ENCODE measurements at regions not wholly inside any gene's neighbourhood (a gene's known extent, or its start where the extent isn't known, plus 50 kb on each side); places are given as distances from the start of the nearest gene placed in this dataset.

DNA sequence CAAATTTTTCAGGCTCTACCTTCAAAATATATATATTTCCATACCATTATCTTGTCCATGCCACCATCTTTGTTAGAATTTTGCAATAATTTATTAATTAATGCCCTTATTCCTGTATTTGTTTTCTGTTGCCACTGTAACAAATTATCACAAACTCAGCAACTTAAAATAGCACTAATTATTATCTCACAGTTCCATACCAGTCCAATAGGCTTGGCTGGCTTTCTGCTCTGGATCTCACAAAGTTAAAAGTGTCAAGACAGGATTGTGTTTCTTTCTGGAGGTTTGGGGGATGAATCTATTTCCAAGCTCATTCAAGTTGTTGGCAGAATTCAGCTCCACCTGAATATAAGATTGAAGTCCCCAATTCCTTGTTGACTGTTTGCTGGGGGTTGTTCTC is 58.6 kb upstream of the SLC38A4 start:
- no peak for DNase-seq

DNA sequence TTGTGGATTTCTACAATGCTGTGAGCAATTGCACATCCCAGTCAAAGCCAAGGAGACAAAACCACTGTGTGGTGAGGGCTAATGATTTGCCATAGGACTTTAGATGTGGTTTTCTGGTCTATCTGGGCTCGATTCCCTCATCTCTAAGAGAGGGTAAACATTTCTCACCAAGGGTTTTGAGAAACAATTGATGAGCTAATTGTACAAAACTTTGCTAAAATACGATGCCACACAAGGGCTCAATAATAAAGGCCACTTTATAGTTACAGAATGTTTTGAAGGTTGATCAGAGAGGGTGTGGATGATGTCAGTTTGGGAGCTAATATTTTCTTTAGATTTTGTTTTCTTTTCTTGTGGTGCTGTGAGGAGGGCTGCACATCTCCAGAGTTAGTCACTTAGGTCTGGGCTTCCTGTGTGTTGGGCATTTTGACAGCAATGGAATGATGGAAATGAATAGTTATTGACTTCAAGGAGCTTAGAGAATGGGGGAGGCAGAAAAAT is 60.8 kb upstream of the SLC38A4 start:
- DNase-seq, result peak; percentile 89

DNA sequence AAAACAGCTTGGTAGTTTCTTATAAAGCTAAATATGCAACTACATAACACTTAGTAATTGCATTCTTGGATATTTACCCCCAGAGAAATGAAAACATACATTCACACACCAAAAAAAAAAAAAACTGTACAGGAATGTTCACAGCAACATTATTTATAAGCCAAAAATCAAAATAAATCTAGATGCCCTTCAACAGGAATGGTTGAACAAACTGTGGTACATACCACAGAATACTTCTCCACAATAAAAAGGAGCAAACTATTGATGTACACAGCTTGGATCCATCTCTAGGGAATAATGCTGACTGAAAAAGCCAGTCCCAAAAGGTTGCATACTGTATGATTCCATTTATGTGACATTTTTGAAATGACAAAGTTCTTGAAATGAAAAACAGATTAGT is 62.1 kb upstream of the SLC38A4 start:
- DNase-seq, result peak; percentile 36

DNA sequence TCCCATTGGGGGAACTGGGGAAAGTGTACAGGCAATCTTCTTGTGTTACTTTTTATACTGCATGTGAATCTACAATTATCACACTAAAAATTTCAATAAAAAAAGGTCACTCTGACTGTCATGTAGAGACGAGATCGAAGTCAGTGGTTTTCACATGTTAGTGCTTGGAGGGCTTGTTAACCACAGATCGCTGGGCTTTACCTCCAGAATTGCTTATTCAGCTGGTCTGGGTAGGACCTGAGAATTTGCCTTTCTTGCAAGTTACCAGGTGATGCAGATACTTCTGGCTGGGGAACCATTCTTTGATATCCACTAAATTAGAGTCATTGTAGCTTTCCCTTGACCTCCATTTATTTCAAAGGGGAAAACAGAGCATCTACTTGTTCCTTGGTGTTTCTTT is 62.8 kb upstream of the SLC38A4 start:
- no peak for DNase-seq

DNA sequence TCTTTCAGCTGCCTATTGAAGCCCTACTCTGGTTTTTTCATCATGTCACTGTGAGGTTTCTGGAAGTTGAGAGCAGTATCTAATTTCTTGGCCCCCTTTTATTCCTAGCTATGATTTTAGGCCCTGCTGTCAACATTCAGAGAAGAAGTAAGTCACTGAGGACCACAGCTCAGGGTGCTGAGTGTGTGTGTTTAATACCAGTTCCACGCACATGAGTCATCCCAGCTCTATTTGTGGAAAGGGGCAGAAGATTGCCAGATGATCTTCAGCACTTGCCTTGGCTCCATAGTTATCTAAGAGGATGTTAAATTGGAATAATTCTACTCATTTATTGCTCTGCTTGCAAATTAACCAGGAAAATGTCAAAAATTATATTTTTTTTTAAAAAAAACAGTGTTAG is 65.5 kb upstream of the SLC38A4 start:
- DNase-seq, result peak; percentile 80

DNA sequence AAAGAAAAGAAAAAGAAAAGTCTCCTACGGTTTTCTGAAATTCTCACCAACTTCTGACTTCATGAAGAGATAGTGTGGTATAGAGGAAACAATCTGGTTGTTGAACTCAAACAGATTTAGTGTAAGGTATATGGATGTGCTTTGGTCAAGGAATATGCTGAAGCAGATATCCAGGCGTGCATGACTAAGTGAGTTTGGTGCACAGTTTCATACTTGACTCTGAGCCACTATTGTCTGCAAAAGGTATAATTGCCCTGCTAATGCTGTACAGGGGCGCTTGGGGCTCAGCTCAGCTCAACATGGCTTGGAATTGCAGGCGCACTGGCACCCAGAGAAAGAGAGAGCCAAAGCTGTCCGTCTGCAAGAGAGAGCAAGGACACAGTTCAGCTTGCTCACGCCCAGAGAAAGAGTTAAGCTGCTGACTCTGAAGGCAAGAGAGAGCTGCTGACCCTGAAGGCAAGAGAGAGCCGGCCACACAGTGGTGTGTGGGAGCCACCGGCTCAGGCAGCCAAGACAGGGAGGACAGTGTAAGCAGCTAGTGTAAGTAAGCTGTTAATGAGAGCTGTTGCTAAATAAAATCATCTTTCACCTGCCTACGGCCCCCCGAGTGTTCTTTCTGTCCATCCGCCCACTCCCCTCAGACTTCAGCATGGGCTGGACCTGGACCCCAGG is 66.4 kb upstream of the SLC38A4 start:
- DNase-seq, result no peak

DNA sequence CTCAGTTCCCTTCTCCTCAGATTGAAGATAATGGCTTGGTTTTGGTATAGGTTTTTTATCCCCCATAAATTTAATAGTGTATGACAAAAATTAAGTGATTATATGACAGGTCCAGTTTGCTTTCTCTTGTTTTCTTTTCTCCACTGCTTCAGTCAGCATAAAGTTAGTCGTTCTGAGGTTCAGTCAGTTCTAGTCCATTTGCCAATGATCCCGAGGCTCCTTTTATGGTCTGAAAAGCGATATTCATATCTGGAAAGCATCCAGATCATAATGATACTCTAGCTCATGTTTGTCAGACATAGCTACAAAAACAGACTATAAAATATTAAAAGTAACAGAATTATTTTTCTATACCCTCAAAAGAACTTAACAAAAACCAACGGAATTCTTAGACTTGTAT is 67.1 kb upstream of the SLC38A4 start:
- DNase-seq, result no peak

DNA sequence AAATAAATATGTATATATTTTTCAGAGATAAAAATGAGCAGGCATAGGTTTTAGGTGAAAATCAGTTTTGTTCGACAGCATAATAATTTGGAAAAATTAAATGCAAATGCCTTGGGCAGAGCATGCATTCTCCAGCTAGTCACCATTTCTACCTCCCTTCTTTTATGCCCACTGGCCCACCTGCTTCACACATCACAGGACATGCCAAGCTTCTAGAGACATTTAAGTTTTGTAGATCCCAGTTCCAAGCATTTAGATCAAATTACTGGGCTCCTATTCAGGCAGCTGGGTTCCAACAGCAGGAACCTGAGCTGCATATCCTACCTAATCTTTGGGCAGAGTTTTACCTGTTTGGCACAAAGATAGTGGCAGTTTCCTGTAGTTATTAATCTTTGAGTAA is 67.6 kb upstream of the SLC38A4 start:
- DNase-seq, result no peak

DNA sequence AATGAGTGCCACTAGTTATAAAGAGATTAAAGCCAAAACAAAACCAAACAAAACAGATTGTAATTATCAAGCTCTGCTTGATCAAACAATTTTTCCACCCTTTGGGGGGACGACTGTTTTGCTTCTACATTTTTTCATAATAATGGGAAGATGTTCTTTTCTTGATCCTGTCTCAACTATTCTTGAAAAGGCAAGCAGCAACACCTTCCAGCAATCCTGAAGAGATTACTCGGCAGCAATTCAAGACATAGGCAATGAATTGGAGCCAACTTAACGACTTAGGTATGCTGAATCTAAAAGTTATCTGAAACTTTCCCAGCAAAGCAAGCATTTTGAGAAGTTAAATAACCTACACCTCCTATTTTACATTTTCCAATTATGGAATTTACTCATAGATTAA is 69.9 kb upstream of the SLC38A4 start:
- no peak for DNase-seq

DNA sequence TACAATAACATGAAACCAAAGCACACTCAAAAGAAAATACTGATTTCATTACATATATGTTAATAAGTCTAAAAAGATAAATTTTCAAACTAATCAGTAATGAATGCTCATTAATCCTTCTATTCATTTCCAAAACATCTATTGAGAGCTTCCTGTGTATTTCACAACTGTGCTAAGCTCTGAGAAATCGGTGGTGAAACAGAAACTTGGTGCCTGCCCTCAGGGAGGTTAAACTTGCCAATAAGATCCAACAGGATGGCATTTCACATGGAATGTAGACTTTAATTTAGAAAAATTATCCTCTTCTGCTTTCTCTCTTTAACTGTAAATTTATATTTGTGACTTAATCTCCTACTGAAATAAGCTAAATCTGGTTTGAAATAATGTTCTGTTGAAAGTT is 70.9 kb upstream of the SLC38A4 start:
- no peak for DNase-seq

DNA sequence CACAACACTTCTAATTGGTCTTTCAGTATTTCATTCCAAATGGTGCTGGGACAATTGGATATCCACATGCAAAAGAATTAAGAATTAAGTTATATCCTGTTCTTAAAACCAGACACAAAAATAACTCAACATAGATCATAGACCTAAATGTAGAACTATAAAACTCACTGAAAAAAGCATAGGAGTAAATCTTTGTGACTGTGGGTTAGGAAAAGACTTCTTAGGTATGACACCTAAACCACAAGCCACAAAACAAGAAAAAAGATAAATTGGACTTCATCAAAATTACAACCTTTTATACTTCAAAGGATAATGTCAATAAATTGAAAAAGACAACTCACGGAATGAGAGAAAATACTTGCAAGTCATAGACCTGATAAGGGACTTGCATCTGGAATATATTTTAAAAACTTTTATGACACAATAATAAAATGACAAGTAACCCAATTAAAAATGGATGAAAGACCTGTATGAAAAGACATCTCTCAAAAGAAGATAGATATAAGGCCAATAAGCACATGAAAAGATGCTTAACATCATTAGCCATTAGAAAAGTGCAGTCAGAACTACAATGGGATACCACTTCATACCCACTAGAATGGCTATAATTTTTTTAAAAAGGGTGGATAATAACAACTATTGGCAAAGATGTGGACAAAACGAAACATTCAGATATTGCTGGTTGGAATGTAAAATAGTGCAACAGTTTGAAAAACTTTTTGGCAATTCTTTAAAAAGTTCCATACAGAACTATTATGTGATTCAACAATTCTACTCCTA is 72.5 kb upstream of the SLC38A4 start:
- DNase-seq, result peak; percentile 46

DNA sequence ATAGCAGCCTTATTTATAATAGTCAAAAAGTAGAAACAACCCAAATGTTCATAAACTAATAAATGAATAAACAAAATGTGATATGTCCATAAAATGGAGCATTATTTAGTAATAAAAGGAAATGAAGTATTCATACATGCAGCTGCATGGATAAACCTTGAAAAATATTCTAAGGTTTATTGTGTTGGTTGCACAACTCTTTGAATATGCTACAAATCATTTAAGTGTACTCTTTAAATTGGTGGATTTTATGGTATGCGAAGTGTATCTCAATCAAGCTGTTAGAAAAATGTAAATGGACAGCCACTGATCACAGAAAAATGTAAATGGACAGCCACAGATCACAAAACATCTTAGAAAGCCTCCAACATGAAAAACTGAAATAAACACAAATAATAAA is 73.2 kb upstream of the SLC38A4 start:
- peak; percentile 44 for DNase-seq

DNA sequence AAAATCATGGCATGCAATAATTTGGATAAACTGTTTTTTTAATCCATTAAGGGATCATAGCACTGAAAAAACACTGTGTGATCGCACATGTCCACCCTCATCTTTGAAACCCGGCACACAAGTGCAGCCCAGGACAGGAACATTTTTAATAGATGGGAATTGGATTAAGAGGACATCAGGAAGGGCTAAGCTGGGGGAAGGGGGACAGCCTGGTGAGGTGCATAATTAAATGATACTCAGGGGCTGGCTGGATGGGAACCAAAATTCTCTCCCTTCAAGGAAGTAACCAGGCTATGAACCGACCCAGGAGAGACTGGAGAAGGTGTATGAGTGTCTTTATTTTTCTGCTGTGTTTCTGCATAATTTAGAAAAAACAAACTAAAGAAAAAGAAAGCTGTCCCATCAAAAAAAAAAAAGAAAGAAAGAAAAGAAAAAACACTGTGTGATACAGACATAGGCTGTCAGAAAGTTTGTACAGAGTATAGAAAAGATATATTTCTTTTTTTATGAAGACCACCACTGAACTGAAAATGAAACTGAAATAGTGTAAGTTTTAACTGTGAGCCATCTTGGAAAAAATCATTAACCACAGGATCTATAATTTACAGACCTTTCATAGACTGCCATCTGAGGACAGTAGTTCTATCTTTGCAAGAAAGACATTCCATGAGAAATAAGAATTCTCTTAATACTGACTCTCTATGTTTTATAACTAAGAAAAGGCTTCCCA is 75.1 kb upstream of the SLC38A4 start:
- peak; percentile 61 for DNase-seq

DNA sequence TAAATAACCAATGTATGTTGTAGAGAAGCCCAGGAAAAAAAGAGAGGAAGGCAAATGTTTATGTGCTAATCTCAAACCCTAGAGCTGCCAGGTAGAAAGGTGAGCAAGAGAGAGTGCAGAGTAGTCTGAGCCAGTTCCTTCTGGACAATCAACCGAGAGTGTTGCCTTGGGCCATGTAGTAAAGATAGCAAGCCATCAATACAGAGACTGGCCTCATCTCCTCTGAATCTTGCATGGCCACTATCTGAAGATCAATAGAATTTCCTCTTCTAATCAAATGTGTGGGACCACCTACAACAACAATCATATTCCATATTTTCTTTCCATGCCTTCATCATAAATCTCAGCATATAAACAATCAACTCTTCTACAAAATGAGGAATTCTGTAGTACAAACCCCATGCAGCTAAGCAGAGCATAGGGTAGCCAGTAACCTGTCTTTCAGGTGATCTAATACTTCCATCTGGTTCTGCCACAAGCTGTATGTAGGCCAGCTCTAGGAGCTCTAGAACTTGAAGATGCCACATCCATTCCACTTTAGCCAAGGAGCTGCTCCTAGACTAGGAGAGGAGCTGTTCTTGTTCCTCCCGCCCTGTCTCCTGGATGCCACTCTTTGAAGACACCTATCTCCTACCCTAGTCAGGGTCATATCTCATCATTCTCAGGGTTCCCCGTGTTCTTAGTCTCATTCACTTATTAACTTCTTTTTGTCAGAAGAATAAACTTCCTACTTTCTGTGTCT is 75.8 kb upstream of the SLC38A4 start:
- DNase-seq, result no peak

DNA sequence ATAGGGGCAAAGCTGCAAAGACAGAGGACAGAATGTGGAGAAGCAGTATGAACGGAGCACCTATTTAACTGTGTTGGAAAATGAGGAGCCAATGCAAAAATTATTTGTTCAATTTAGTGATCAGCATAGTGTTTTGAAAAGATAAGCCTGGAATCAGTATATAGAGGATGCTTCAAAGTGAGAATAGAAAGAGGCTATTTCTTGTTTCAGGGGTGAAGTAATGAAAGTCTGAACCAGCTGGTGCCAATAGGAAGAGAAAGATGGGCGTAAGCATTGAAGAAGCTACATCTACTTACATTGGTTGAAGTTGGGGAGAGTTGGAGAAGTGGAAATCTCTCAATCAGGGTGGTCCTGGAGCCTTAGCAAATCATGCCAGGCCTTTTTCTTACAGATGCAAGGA is 77.3 kb upstream of the SLC38A4 start:
- DNase-seq, result no peak

DNA sequence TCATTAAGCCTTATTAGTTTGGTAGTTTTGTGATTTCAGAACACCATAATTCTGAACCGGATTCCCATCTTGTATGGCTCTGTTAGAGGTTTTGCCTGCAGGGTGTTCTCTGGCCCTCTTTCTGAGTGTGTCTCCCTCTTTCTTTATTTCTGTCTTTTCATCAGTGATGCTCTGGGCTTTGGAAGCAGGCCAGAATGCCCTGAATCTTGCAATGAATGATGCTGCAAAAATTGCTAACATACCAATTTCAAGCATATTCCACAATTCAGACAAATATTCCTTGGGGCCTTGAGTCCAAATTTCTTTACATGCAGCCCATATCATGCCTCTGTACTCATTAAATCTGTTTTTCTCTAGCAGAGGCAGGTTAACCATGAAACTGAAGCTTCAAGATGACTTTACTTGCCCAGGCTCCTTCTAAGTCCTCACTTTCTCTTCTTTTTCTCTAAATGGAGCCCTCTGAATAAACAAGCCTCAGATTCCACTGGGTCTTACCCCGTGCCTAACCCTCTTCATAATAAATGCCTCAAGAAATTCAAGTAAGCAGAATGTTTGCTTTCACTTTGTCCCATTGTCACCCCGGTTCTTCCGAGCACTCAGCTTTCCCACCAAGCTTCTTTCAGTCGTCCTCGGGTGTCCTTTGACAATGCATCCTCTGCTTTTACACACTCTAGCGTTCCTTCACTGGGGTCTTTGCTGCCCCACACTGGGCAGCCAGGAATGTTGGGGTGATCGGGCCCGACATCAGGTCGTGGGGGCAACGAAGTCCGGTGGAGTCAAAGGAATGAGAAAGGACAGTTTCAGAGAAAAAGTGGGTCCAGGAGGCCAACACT is 78.8 kb upstream of the SLC38A4 start:
- DNase-seq, result peak; percentile 88

DNA sequence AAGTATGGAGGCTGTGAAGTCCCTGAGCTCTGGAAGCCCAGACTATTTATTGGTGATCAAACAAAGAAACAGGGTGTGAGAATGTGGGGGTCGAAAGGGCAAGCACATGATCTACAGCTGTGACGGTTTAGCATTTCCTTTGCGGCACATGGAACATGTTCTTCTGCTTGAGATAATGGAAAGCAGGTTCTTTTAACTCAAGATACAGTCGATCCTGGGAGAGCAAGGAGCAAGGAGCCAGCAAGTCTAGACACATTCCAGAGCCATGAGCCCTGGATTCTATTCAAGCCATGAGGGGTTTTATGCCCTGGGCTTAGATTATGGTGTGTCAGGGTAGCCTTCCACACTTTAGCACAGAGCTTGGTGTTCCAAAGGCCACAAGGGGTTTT is 79.4 kb upstream of the SLC38A4 start:
- peak; percentile 98 for DNase-seq

DNA sequence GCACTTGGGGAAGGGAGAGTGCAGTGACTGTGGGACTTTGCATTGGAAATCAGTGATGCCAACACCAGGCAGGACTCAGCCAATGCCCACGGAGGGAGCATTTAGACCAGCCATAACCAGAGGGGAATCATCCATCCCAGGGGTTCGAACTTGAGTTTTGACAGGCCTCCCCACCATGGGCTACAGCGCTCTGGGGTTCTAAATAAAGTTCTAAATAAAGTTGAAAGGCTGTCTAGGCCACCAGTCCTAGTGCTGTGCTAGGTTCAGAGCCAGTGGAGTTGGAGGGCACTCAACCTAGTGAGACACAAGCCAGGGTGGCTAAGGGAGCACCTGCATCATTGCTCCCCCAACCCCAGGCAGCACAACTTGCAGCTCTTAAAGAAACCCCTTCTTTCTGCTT is 82.0 kb upstream of the SLC38A4 start:
- no peak for DNase-seq

DNA sequence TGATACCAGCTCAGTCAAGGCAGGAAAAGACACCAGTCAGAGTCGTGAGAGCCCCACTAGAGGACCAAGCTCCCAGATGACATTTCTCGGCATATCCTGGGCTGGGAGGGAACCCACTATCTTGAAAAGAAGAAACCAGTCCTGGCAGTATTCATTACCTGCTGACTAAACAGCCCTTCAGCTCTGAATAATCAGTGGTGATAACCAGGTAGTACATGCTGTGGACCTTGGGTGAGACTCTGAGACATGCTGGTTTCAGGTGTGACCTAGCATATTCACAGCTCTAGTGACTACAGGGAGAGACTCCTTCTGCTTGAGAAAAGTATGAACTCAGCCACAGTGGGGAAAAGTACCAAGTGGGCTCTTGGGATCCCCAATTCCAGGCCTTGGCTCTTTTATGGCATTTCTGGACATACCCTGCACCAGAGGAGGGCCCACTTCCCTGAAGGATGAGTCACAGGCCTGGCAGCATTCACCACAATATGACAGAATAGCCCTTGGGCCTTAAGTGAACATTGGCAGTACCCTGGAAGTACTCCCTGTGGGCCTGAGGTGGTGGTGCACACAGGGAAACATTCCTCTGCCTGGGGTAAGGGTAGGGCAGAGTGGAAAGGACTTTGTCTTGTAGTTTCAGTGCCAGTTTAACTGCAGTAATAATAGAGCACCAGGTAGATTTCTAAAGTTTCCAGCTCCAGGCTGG is 82.6 kb upstream of the SLC38A4 start:
- DNase-seq, result peak; percentile 51

DNA sequence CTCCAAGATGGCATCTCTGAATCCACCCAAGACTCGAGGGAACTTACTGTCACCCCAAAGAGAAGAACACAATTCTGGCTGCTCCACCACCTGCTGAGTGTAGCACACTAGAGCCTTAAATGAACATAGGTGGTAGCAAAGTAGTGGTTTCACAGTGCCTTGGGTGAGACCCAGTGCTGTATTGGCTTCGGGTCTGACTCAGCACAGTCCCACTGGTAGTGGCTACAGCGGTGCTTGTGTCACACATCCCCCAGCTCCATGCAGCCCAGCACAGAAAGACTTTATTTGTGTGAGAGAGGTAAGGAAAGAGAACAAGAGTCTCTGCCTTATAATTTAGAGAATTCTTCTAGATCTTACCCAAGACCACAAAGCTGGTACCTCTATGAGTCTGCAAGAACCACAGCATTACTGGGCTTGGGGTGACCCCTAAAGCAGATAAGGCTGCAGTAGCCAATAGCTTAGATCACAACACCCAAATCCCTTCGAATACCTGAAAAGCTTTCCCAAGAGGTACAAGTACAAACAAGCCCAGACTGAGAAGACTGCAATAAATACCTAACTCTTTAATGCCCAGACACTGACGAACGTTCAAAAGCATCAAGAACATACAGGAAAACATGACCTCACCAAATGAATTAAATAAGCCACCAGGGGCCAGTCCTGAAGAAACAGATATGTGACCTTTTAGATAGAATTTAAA is 83.3 kb upstream of the SLC38A4 start:
- DNase-seq, result no peak

DNA sequence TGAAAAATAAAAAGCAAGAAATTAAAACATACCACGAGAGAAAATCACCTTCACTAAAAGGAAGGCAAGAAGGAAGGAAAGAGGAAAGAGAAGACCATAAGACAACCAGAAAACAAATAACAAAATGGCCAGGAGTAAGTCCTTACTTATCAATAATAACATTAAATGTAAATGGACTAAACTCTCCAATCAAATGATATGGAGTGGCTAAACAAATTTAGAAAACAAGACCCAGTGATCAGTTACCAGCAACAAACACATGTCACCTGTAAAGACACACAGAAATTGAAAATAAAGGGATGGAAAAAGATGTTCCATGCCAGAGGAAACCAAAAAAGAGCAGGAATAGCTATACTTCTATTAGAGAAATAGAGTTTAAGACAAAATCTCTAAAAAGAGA is 85.0 kb upstream of the SLC38A4 start:
- no peak for DNase-seq

All from fibroblast of skin of abdomen (primary cell).